NB4 (cell line): ENCODE measurements at regions not wholly inside any gene's neighbourhood (a gene's known extent, or its start where the extent isn't known, plus 50 kb on each side); places are given as distances from the start of the nearest gene placed in this dataset.

Source experiments
- MYC ChIP-seq: IDR thresholded peaks from 2 replicates; pipeline ENCODE4 v1.6.1; 2011; ENCODE audit warnings: low read depth, low read length
- POLR2A ChIP-seq: IDR thresholded peaks from 2 replicates; pipeline ENCODE4 v1.6.1; 2011; ENCODE audit warnings: mild to moderate bottlenecking; ENCODE audit not compliant: insufficient read length; ENCODE audit errors: extremely low read depth
- TF ChIP-seq, protein P1 (sequence below): IDR thresholded peaks from one replicate; pipeline ENCODE4 v1.5.1; 2012; ENCODE audit warnings: low read depth, low read length
- TF ChIP-seq, protein P2 (sequence below): IDR thresholded peaks from 2 replicates; pipeline ENCODE4 v1.6.1; 2011; ENCODE audit warnings: low read depth, low read length

GRCh38 chr12:118748478-118749380 is 232.6 kb upstream of the SRRM4 start:
- TF ChIP-seq, protein P1, sequence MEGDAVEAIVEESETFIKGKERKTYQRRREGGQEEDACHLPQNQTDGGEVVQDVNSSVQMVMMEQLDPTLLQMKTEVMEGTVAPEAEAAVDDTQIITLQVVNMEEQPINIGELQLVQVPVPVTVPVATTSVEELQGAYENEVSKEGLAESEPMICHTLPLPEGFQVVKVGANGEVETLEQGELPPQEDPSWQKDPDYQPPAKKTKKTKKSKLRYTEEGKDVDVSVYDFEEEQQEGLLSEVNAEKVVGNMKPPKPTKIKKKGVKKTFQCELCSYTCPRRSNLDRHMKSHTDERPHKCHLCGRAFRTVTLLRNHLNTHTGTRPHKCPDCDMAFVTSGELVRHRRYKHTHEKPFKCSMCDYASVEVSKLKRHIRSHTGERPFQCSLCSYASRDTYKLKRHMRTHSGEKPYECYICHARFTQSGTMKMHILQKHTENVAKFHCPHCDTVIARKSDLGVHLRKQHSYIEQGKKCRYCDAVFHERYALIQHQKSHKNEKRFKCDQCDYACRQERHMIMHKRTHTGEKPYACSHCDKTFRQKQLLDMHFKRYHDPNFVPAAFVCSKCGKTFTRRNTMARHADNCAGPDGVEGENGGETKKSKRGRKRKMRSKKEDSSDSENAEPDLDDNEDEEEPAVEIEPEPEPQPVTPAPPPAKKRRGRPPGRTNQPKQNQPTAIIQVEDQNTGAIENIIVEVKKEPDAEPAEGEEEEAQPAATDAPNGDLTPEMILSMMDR = no peak
- TF ChIP-seq POLR2A (no peak), MYC (no peak)
- TF ChIP-seq, protein P2, sequence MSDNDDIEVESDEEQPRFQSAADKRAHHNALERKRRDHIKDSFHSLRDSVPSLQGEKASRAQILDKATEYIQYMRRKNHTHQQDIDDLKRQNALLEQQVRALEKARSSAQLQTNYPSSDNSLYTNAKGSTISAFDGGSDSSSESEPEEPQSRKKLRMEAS = no peak
